ENCODE measurements at regions not wholly inside any gene's neighbourhood (a gene's known extent, or its start where the extent isn't known, plus 50 kb on each side); places are given as distances from the start of the nearest gene placed in this dataset.

DNA sequence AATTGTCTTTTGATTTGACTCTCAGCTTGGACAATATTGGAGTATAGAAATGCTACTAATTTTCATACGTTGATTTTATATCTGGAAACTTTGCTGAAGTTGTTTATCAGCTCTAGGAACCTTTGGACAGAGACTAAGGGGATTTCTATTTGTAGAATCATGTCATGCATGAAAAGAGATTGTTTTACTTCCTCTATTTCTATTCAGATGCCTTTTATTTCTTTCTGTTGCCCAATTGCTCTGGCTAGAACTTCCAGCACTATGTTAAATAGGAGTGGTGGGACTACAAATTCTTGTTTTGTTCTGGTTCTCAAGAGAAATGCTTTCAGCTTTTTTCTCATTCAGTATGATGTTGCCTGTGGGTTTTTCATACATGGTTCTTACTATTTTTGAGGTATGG is 112.8 kb upstream of the CDH12 start:
- WGBS (ENCODE audit: low lambda C conversion rate), result 0% methylated on average over 1 of the region's 1 CpG
- H2AFZ ChIP-seq (ENCODE audit: low read length), result no peak overlapping the region
- H3K27ac ChIP-seq (ENCODE audit: extremely low read length, insufficient read depth, low read length), result no peak overlapping the region
- no peak overlapping the region for H3K4me2 ChIP-seq (ENCODE audit: low read depth, low read length)
- H4K20me1 ChIP-seq (ENCODE audit: insufficient read depth, low read length), result no peaks in the 10 kb centered on the region
- in situ Hi-C loops (cut with HindIII; ENCODE audit: extremely low pct_ligation_motif_present, low pct_unique_long_range_greater_than_20kb) (no loop called here), intact Hi-C loops (cut with micrococcal nuclease; ENCODE audit: unreplicated experiment) (no loop called here)
- POLR2A ChIA-PET, result no interaction called here
- BruUV-seq (replicated peaks), result no TSS peak
- no peak for TF ChIP-seq ZNF878 (CRISPR knock-in tag; IDR thresholded peaks at IDR 0.05)
- no peak for TF ChIP-seq ZFP36L2 (CRISPR knock-in tag; IDR thresholded peaks at IDR 0.05)
- TF ChIP-seq ZNF558 (CRISPR knock-in tag; IDR thresholded peaks at IDR 0.05; ENCODE audit: borderline replicate concordance), result no peak
- no peak for TF ChIP-seq NFE2L1 (CRISPR knock-in tag; IDR thresholded peaks at IDR 0.05; ENCODE audit: borderline replicate concordance)
- TF ChIP-seq, protein P1, sequence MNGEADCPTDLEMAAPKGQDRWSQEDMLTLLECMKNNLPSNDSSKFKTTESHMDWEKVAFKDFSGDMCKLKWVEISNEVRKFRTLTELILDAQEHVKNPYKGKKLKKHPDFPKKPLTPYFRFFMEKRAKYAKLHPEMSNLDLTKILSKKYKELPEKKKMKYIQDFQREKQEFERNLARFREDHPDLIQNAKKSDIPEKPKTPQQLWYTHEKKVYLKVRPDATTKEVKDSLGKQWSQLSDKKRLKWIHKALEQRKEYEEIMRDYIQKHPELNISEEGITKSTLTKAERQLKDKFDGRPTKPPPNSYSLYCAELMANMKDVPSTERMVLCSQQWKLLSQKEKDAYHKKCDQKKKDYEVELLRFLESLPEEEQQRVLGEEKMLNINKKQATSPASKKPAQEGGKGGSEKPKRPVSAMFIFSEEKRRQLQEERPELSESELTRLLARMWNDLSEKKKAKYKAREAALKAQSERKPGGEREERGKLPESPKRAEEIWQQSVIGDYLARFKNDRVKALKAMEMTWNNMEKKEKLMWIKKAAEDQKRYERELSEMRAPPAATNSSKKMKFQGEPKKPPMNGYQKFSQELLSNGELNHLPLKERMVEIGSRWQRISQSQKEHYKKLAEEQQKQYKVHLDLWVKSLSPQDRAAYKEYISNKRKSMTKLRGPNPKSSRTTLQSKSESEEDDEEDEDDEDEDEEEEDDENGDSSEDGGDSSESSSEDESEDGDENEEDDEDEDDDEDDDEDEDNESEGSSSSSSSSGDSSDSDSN (CRISPR knock-in tag; IDR thresholded peaks at IDR 0.05), result no peak
- TF ChIP-seq KAT8 (CRISPR knock-in tag; IDR thresholded peaks at IDR 0.05), result no peak
- no peak for TF ChIP-seq MEF2D (CRISPR knock-in tag; IDR thresholded peaks at IDR 0.05)
- no peak for TF ChIP-seq AHR (CRISPR knock-in tag; IDR thresholded peaks at IDR 0.05)
- TF ChIP-seq, protein P2, sequence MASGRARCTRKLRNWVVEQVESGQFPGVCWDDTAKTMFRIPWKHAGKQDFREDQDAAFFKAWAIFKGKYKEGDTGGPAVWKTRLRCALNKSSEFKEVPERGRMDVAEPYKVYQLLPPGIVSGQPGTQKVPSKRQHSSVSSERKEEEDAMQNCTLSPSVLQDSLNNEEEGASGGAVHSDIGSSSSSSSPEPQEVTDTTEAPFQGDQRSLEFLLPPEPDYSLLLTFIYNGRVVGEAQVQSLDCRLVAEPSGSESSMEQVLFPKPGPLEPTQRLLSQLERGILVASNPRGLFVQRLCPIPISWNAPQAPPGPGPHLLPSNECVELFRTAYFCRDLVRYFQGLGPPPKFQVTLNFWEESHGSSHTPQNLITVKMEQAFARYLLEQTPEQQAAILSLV (CRISPR knock-in tag; IDR thresholded peaks at IDR 0.05; ENCODE audit: borderline replicate concordance), result no peak
- no peak for TF ChIP-seq ATM (IDR thresholded peaks at IDR 0.05; ENCODE audit: borderline replicate concordance)
- TF ChIP-seq FOSL2 (CRISPR knock-in tag; IDR thresholded peaks at IDR 0.05), result no peak
- TF ChIP-seq ZSCAN12 (CRISPR knock-in tag; IDR thresholded peaks at IDR 0.05), result no peak
- TF ChIP-seq ZNF879 (CRISPR knock-in tag; IDR thresholded peaks at IDR 0.05), result no peak
- no peak for FAIRE-seq
- H3K79me2 ChIP-seq (ENCODE audit: insufficient read depth, low read length), result no peaks in the 10 kb centered on the region
- H3K9ac ChIP-seq (ENCODE audit: insufficient read depth, low read depth, low read length), result no peak overlapping the region
- H3K27me3 ChIP-seq (ENCODE audit: control insufficient read depth in 1 of 2, insufficient read depth in 2 of 2, low read length in 2 of 2), result no peaks in the 10 kb centered on the region; a peak in 1 of 5 replicates
- H3K4me1 ChIP-seq (ENCODE audit: insufficient read depth, low read length), result no peaks in the 10 kb centered on the region
- no peaks in the 10 kb centered on the region for H3K36me3 ChIP-seq (replicated peaks in 1 of 2; ENCODE audit: control insufficient read depth in 1 of 2, insufficient read depth in 2 of 2, low read length in 2 of 2)
- H3K9me3 ChIP-seq (ENCODE audit: low read length), result peaks cover 31% of the 10 kb centered on the region
- CTCF ChIA-PET (ENCODE audit: low intra/inter-chr PET ratio, low total read pairs), result no interaction called here
- ATAC-seq, result no peak
- DNase-seq (ENCODE audit: low spot score), result no peak
- H3K4me3 ChIP-seq (replicated peaks in 1 of 3; ENCODE audit: insufficient read depth in 1 of 3, low read depth in 2 of 3, low read length in 3 of 3), result no peak overlapping the region

Data from HepG2 (cell line).